Endothelial cell of umbilical vein (primary cell): ENCODE measurements at regions not wholly inside any gene's neighbourhood (a gene's known extent, or its start where the extent isn't known, plus 50 kb on each side); places are given as distances from the start of the nearest gene placed in this dataset.

ENCODE experiments used
- BruUV-seq: library from RNA; stranded (reverse); fragments of 400-500 nt; replicated peaks from 2 replicates; lab custom pipeline; 2021; lab: Mats Ljungman, UMichigan
- CTCF ChIA-PET: fragments of 300-600, 350-600 bp; sonication (Branson Sonifier 250); formaldehyde crosslinking; loops from one replicate; lab custom pipeline; 2021; ENCODE audit warnings: antibody characterized with exemption, inconsistent platforms; lab: Charles Lee
- POLR2A ChIA-PET: fragments of 300-600, 350-600 bp; sonication (Branson Sonifier 250); formaldehyde crosslinking; loops from one replicate; lab custom pipeline; 2021; ENCODE audit warnings: antibody characterized with exemption, inconsistent platforms; lab: Charles Lee
- DNase-seq: peaks from one replicate; pipeline ENCODE4 v3.0.0-alpha.2; 2011; ENCODE audit warnings: low read depth, low spot score
- FAIRE-seq: peaks from 2 replicates; lab custom pipeline; 2011; peaks lifted over from hg19 to GRCh38; lab: Jason Lieb, UNC
- H2AFZ ChIP-seq: 2 replicates; pipeline ENCODE4 v1.6.0; 2012; ENCODE audit warnings: low read depth, low read length, control low read depth, inconsistent platforms
- H3K27ac ChIP-seq: 2 replicates; pipeline ENCODE4 v1.5.1; 2011; ENCODE audit warnings: low read depth, mild to moderate bottlenecking, control low read depth, low read length, moderate library complexity; ENCODE audit not compliant: insufficient read depth
- H3K27me3 ChIP-seq, 2 experiments: 2 replicates each; pipeline versions ENCODE4 v1.6.0 to v1.6.1; 2011; ENCODE audit warnings: low read length in 2 of 2, mixed read lengths in 1 of 2; ENCODE audit not compliant: control insufficient read depth in 2 of 2, insufficient read depth in 2 of 2
- H3K36me3 ChIP-seq, 2 experiments: 2 replicates in 1 of 2; 3 replicates in 1 of 2; pipeline ENCODE4 v1.5.1; 2011; ENCODE audit warnings: low read length in 2 of 2, mild to moderate bottlenecking in 1 of 2, moderate library complexity in 1 of 2; ENCODE audit not compliant: control insufficient read depth in 2 of 2, insufficient read depth in 2 of 2; ENCODE audit errors: extremely low read depth in 1 of 2
- H3K4me1 ChIP-seq: 3 replicates; pipeline ENCODE4 v1.5.1; 2011; ENCODE audit warnings: mild to moderate bottlenecking, low read length; ENCODE audit not compliant: control insufficient read depth, insufficient read depth; ENCODE audit errors: extremely low read depth
- H3K4me2 ChIP-seq: 2 replicates; pipeline ENCODE4 v1.6.1; 2011; ENCODE audit warnings: low read length, control low read depth, mixed read lengths; ENCODE audit not compliant: insufficient read depth
- H3K4me3 ChIP-seq, 3 experiments: fragments of 200-600 bp in 1 of 3; sonication (generic), shearing (Covaris generic) in 1 of 3; replicated peaks in 1 of 3; 2 replicates each; pipeline ENCODE4 v1.5.1; 2011 to 2016; ENCODE audit warnings: control low read depth in 3 of 3, low read length in 3 of 3, mild to moderate bottlenecking in 2 of 3, inconsistent platforms in 1 of 3, low read depth in 1 of 3, moderate library complexity in 1 of 3; ENCODE audit not compliant: insufficient read depth in 1 of 3
- H3K79me2 ChIP-seq: 2 replicates; pipeline ENCODE4 v1.6.0; 2012; ENCODE audit warnings: low read length, inconsistent platforms; ENCODE audit not compliant: control insufficient read depth, insufficient read depth
- H3K9ac ChIP-seq: replicated peaks from 2 replicates; pipeline ENCODE3; 2011; ENCODE audit warnings: low read length, control low read depth; ENCODE audit not compliant: insufficient read depth; ENCODE audit errors: extremely low read depth
- H3K9me1 ChIP-seq: replicated peaks from 3 replicates; pipeline ENCODE4 v1.6.0; 2011; ENCODE audit warnings: mild to moderate bottlenecking, low read length; ENCODE audit not compliant: control insufficient read depth, insufficient read depth; ENCODE audit errors: extremely low read depth
- H3K9me3 ChIP-seq: replicated peaks from 2 replicates; pipeline ENCODE4 v1.5.1; 2012; ENCODE audit warnings: low read length, inconsistent platforms; ENCODE audit not compliant: control insufficient read depth, insufficient read depth
- H4K20me1 ChIP-seq: replicated peaks from 2 replicates; pipeline ENCODE3; 2011; ENCODE audit warnings: mild to moderate bottlenecking, low read length; ENCODE audit not compliant: control insufficient read depth, insufficient read depth; ENCODE audit errors: extremely low read depth
- CTCF ChIP-seq, 2 donors: IDR thresholded peaks; 1 replicate in 1 of 2; 2 replicates in 1 of 2; pipeline ENCODE4 v1.5.1; 2011; ENCODE audit warnings: low read length in 2 of 2, mild to moderate bottlenecking in 2 of 2, moderate library complexity in 2 of 2, control low read depth in 1 of 2, inconsistent platforms in 1 of 2, low read depth in 1 of 2; ENCODE audit not compliant: insufficient read depth in 1 of 2; ENCODE audit errors: extremely low read depth in 1 of 2
- EZH2 ChIP-seq: IDR thresholded peaks from 2 replicates; pipeline ENCODE4 v1.6.1; 2012; ENCODE audit warnings: borderline replicate concordance, low read depth, mild to moderate bottlenecking, moderate library complexity, low read length, inconsistent platforms; ENCODE audit not compliant: severe bottlenecking
- FOS ChIP-seq: IDR thresholded peaks from 2 replicates; pipeline ENCODE4 v1.6.1; 2011; ENCODE audit warnings: mild to moderate bottlenecking, low read length, moderate library complexity, borderline replicate concordance; ENCODE audit not compliant: insufficient read depth
- GATA2 ChIP-seq: IDR thresholded peaks from 2 replicates; pipeline ENCODE4 v1.7.0; 2011; ENCODE audit warnings: low read depth, mild to moderate bottlenecking, moderate library complexity, mixed read lengths, low read length; ENCODE audit not compliant: insufficient read length, insufficient read depth
- JUN ChIP-seq: IDR thresholded peaks from 2 replicates; pipeline ENCODE4 v1.6.1; 2011; ENCODE audit warnings: borderline replicate concordance, low read depth; ENCODE audit not compliant: insufficient read length, insufficient read depth
- MAX ChIP-seq: IDR thresholded peaks from 2 replicates; pipeline ENCODE4 v1.6.1; 2011; ENCODE audit not compliant: insufficient read depth, insufficient read length
- MYC ChIP-seq: IDR thresholded peaks from one replicate; pipeline ENCODE4 v1.6.1; 2011; ENCODE audit warnings: mild to moderate bottlenecking, low read depth, low read length
- POLR2A ChIP-seq: IDR thresholded peaks from 2 replicates; pipeline ENCODE4 v1.6.1; 2012; ENCODE audit warnings: low read depth, mild to moderate bottlenecking, control low read depth, low read length
- POLR2AphosphoS5 ChIP-seq: IDR thresholded peaks from 2 replicates; pipeline ENCODE4 v1.6.1; 2012; ENCODE audit warnings: low read depth, mild to moderate bottlenecking, control low read depth, low read length, moderate library complexity; ENCODE audit not compliant: insufficient read depth
- dilution Hi-C: fragments of 300-500 bp; cut with MboI; formaldehyde crosslinking; loops from one replicate; pipeline ENCODE4 v1.15.0; 2019; ENCODE audit warnings: low sequenced_read_pairs; ENCODE audit not compliant: extremely low pct_ligation_motif_present
- intact Hi-C: fragments of 100-400 bp; cut with micrococcal nuclease; formaldehyde crosslinking; loops from one replicate; pipeline ENCODE4 v1.10.0; 2022

- FAIRE-seq, result no peak
These were observed 387.8 kb downstream of the SMOC2 start for GRCh38 chr6:168828800-168829199.

More at GRCh38 chr6:168828800-168829199, 387.8 kb downstream of the SMOC2 start:
- H3K9me3 ChIP-seq, result peaks cover 8% of the 10 kb centered on the region
- H3K79me2 ChIP-seq, result no peaks in the 10 kb centered on the region
- H4K20me1 ChIP-seq, result no peaks in the 10 kb centered on the region
- dilution Hi-C loops, result no loop called here
- no peak overlapping the region for H3K4me3 ChIP-seq
- no peaks in the 10 kb centered on the region for H3K36me3 ChIP-seq
- no peak overlapping the region for H3K9ac ChIP-seq
- POLR2A ChIA-PET, result no interaction called here
- no peak overlapping the region for H3K27ac ChIP-seq
- H3K4me1 ChIP-seq, result no peaks in the 10 kb centered on the region
- no peaks in the 10 kb centered on the region for H3K27me3 ChIP-seq
- no TSS peak for BruUV-seq
- CTCF ChIA-PET, result no interaction called here
- TF ChIP-seq POLR2AphosphoS5 (no peak), CTCF (IDR thresholded peaks at IDR 0.05; ENCODE audit: extremely low read depth in 1 of 2, insufficient read depth in 1 of 2, low read depth in 1 of 2, low read length in 2 of 2) (no peak), EZH2 (no peak), JUN (no peak), POLR2A (no peak), GATA2 (no peak), FOS (no peak), MAX (no peak), MYC (no peak)
- H2AFZ ChIP-seq, result no peak overlapping the region
- no peak for DNase-seq
- no peak overlapping the region for H3K4me2 ChIP-seq
- intact Hi-C loops, result no loop called here
- no peaks in the 10 kb centered on the region for H3K9me1 ChIP-seq
